ENCODE measurements at regions not wholly inside any gene's neighbourhood (a gene's known extent, or its start where the extent isn't known, plus 50 kb on each side); places are given as distances from the start of the nearest gene placed in this dataset.
A peak's percentile ranks its signal among the peaks of the same experiment; 100 is the strongest.

- no peak for DNase-seq (ENCODE audit: low read depth)
- no peak overlapping the region for H3K4me3 ChIP-seq (ENCODE audit: low read depth, low read length)
- no peak for TF ChIP-seq CTCF (conservative IDR thresholded peaks at IDR 0.05; ENCODE audit: low read depth, low read length)
Observed at GRCh38 chr7:7102906-7103305, 79.4 kb upstream of the C1GALT1 start.

- no peak overlapping the region for H3K4me3 ChIP-seq (ENCODE audit: low read depth, low read length)
- DNase-seq (ENCODE audit: low read depth): peak; percentile 88
- TF ChIP-seq CTCF (conservative IDR thresholded peaks at IDR 0.05; ENCODE audit: low read depth, low read length): peak; percentile 68
Observed at GRCh38 chr7:7103343-7104313, 78.7 kb upstream of the C1GALT1 start.

GRCh38 chr7:7104314-7104698 lies 78.0 kb upstream of the C1GALT1 start:
- DNase-seq (ENCODE audit: low read depth): peak; percentile 41
- TF ChIP-seq CTCF (conservative IDR thresholded peaks at IDR 0.05; ENCODE audit: low read depth, low read length): no peak
- H3K4me3 ChIP-seq (ENCODE audit: low read depth, low read length): no peak overlapping the region

- no peak for DNase-seq (ENCODE audit: low read depth)
- TF ChIP-seq CTCF (conservative IDR thresholded peaks at IDR 0.05; ENCODE audit: low read depth, low read length): no peak
- no peak overlapping the region for H3K4me3 ChIP-seq (ENCODE audit: low read depth, low read length)
Observed at GRCh38 chr7:7104971-7105370, 77.4 kb upstream of the C1GALT1 start.

- TF ChIP-seq CTCF (conservative IDR thresholded peaks at IDR 0.05; ENCODE audit: low read depth, low read length): no peak
- no peak overlapping the region for H3K4me3 ChIP-seq (ENCODE audit: low read depth, low read length)
- DNase-seq (ENCODE audit: low read depth): no peak
Observed at GRCh38 chr7:7105800-7106582, 76.4 kb upstream of the C1GALT1 start.

- TF ChIP-seq CTCF (conservative IDR thresholded peaks at IDR 0.05; ENCODE audit: low read depth, low read length): no peak
- no peak overlapping the region for H3K4me3 ChIP-seq (ENCODE audit: low read depth, low read length)
- no peak for DNase-seq (ENCODE audit: low read depth)
Observed at GRCh38 chr7:7108931-7109330, 73.4 kb upstream of the C1GALT1 start.
